GM23248 (cell line): ENCODE measurements at regions not wholly inside any gene's neighbourhood (a gene's known extent, or its start where the extent isn't known, plus 50 kb on each side); places are given as distances from the start of the nearest gene placed in this dataset.

Source experiments
- EZH2 ChIP-seq: fragments of 200-600 bp; sonication (generic); IDR thresholded peaks from 2 replicates; pipeline ENCODE4 v1.6.1; 2018; ENCODE audit warnings: antibody characterized with exemption, mild to moderate bottlenecking; ENCODE audit not compliant: insufficient read depth, poor library complexity, severe bottlenecking
- EZH2phosphoT487 ChIP-seq: fragments of 200-600 bp; sonication (generic); IDR thresholded peaks from 2 replicates; pipeline ENCODE4 v1.6.1; 2018; ENCODE audit warnings: antibody characterized with exemption, moderate library complexity, mild to moderate bottlenecking, low read depth; ENCODE audit not compliant: insufficient read depth

DNA sequence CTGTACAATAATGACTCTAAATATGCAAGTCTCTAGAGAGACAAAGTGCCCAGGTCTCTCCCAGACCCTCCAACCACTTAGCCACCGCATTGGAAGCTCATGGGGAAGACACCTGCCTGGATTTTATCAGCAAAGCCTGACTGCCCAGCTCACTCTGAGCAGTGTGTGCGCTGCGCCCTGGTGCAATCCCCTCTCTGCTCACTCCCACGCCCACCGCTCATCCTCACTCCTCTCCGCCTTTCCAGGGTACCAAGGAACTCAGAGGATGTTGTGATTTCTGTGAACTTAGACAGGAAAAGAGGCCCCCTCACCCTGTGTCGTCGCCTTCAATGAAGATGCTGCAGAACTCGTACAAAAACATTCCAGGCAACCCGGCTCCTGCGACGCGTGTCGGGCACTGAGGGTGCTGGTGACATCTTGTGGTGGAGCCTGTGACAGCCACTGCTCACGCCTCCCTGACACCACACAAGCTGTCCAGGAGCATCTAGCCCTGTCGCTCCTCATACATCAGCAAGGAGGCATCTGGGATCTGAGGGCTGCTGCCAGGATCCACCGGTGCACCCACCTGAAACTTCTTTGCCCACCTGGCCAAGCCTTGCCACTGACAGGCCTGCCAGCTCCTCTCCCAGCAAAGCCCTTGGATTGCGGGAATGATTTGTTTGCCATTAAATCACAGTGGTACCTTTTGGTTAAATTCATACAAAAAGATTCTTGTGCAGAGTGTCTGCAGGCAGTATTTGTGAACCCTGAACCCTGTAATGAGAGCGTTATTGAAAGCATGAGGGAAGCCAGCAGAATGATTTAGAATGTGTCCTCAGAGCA, 220.4 kb downstream of the ZNF516 start:
- TF ChIP-seq EZH2phosphoT487 = no peak
- TF ChIP-seq EZH2 = no peak
